Peyer's patch (tissue), 4 donors: ENCODE measurements at regions not wholly inside any gene's neighbourhood (a gene's known extent, or its start where the extent isn't known, plus 50 kb on each side); places are given as distances from the start of the nearest gene placed in this dataset.

ENCODE experiments used
- DNase-seq, 3 donors: peaks; one replicate each; pipeline ENCODE4 v3.0.0-alpha.2; 2017 to 2019
- H3K27ac ChIP-seq, 4 donors: fragments of 200-600 bp; sonication (generic); one replicate each; pipeline ENCODE4 v1.5.1; 2016 to 2019
- H3K27me3 ChIP-seq, 2 donors: fragments of 200-600 bp; sonication (generic); one replicate each; pipeline ENCODE4 v1.5.1; 2019
- H3K36me3 ChIP-seq, 3 donors: fragments of 200-600 bp; sonication (generic); one replicate each; pipeline ENCODE4 v1.5.1; 2016 to 2019
- H3K4me1 ChIP-seq, 4 donors: fragments of 200-600 bp; sonication (generic); one replicate each; pipeline ENCODE4 v1.5.1; 2016 to 2019
- H3K4me3 ChIP-seq, 4 donors: fragments of 200-600 bp; sonication (generic); 1 replicate in 3 of 4; 2 replicates in 1 of 4; pipeline ENCODE4 v1.5.1; 2016 to 2019; ENCODE audit warnings: mild to moderate bottlenecking in 1 of 4
- H3K9me3 ChIP-seq, 4 donors: fragments of 200-600 bp; sonication (generic); one replicate each; pipeline ENCODE4 v1.5.1; 2016 to 2019; ENCODE audit warnings: mild to moderate bottlenecking in 1 of 4
- POLR2A ChIP-seq, 2 donors: fragments of 450-650 bp; IDR thresholded peaks; one replicate each; pipeline ENCODE4 v1.5.1; 2017; ENCODE audit warnings: antibody characterized with exemption in 2 of 2, mild to moderate bottlenecking in 2 of 2, moderate library complexity in 2 of 2
- TF ChIP-seq, protein P1 (sequence below), 6 experiments: fragments of 450-650 bp in 4 of 6; fragments of 200-600 bp in 2 of 6; sonication (generic) in 1 of 6; IDR thresholded peaks; one replicate each; pipeline ENCODE4 v1.5.1; 2017 to 2019; ENCODE audit warnings: antibody characterized with exemption in 6 of 6, mild to moderate bottlenecking in 3 of 6, moderate library complexity in 1 of 6

DNA sequence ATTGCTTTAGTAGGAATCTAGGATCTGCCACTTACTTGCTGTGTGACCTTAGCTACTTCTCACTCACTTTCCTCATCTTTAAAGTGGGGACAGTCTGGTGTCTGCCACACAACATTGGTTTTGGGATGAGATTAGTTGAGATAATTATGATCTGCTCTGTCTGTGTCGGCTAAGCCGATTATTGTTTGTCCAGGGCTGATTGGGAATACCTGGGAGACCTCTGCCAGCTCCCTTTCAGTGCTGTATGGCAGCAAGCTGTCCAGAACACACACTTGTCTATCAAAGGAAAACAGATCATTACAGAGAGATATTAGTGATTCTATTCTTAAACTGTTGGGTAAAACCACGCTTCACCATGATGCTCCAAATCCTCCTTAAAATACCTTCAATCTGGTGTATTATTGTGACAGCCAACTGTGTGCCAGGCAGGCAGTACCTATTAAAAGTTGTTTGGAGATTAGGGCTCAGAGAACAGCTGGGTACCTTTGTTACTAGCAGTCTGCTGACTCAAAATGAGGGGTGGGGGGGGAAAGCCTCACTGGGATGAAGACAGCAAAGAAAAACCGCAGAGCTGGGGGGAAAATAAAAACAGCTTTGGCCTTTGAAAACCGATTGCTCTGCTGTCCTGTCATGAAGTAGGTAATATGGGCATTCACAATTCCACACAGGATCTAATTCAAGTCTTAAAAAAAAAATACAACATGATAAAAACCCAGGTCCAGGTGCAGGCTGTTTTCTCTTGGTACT is 458.4 kb upstream of the C9orf72 start:
- H3K4me3 ChIP-seq = no peak overlapping the region
- TF ChIP-seq POLR2A (IDR thresholded peaks at IDR 0.05) = no peak
- TF ChIP-seq, protein P1, sequence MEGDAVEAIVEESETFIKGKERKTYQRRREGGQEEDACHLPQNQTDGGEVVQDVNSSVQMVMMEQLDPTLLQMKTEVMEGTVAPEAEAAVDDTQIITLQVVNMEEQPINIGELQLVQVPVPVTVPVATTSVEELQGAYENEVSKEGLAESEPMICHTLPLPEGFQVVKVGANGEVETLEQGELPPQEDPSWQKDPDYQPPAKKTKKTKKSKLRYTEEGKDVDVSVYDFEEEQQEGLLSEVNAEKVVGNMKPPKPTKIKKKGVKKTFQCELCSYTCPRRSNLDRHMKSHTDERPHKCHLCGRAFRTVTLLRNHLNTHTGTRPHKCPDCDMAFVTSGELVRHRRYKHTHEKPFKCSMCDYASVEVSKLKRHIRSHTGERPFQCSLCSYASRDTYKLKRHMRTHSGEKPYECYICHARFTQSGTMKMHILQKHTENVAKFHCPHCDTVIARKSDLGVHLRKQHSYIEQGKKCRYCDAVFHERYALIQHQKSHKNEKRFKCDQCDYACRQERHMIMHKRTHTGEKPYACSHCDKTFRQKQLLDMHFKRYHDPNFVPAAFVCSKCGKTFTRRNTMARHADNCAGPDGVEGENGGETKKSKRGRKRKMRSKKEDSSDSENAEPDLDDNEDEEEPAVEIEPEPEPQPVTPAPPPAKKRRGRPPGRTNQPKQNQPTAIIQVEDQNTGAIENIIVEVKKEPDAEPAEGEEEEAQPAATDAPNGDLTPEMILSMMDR (IDR thresholded peaks at IDR 0.05) = no peak
- H3K27ac ChIP-seq = no peak overlapping the region
- no peaks in the 10 kb centered on the region for H3K4me1 ChIP-seq
- no peak for DNase-seq
- H3K27me3 ChIP-seq = no peaks in the 10 kb centered on the region
- H3K9me3 ChIP-seq = no peaks in the 10 kb centered on the region
- no peaks in the 10 kb centered on the region for H3K36me3 ChIP-seq

DNA sequence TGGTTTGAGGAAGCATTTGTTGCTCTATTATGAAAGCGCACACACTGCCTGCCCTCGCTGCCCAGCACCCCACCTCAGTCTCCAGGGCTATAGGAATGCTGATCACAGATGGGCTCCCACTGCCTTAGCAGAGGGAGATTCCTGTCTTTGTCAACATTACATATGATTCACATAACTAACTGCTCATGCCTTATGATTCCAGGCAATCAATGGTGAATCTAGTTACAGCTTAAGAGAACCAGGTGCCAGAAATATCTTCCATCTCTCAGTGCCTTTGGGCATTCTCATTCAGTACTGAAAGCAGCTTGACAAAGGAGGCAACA is 458.9 kb upstream of the C9orf72 start:
- H3K27me3 ChIP-seq = no peaks in the 10 kb centered on the region
- H3K36me3 ChIP-seq = no peaks in the 10 kb centered on the region
- TF ChIP-seq, protein P1 (IDR thresholded peaks at IDR 0.05) = no peak
- TF ChIP-seq POLR2A (IDR thresholded peaks at IDR 0.05) = no peak
- H3K9me3 ChIP-seq = no peaks in the 10 kb centered on the region
- no peak overlapping the region for H3K27ac ChIP-seq
- DNase-seq = no peak
- no peaks in the 10 kb centered on the region for H3K4me1 ChIP-seq
- no peak overlapping the region for H3K4me3 ChIP-seq

DNA sequence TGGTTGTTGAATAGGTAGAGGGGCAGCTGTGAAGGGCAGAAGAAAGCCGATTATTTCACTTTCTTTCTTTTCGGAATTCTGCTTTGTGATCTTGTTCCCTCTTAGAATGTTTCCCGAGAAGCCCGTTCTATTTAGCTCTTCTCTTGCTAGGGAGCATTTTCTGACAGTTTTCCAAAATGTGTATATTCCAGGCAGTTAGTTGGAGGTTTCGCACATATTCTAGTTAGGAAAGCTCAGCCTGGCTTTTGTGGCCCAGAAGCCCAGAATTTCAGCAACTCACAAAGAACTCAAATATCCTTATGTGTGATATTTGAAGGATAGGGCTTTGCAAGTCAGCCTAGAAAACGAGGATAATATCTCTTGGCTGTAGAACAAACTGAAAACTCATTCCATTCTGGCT is 461.0 kb upstream of the C9orf72 start:
- H3K4me3 ChIP-seq = no peak overlapping the region
- no peak overlapping the region for H3K27ac ChIP-seq
- H3K36me3 ChIP-seq = no peaks in the 10 kb centered on the region
- H3K4me1 ChIP-seq = no peaks in the 10 kb centered on the region
- DNase-seq = no peak
- H3K9me3 ChIP-seq = no peaks in the 10 kb centered on the region
- H3K27me3 ChIP-seq = no peaks in the 10 kb centered on the region
- TF ChIP-seq POLR2A (IDR thresholded peaks at IDR 0.05) = no peak

DNA sequence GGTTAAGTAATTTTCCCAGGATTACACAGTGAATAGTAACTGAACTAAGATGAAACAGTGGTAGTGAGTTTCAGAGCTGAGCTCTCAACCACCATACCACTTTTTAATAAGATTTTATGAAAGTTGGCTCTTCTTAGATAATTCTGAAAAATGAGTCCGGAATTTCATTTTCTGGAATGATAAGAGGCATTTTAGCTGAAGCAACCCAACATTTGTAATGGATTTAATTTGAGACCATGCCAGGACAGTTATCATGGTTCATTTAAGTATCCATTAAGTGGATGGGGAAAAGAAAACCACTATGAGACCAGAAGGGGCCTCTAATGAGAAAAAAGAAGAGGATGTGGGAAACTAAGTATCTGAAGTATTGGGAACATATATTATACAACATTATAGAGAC is 464.7 kb upstream of the C9orf72 start:
- Histone ChIP-seq H3K4me1 (no peaks in the 10 kb centered on the region), H3K27me3 (no peaks in the 10 kb centered on the region), H3K36me3 (no peaks in the 10 kb centered on the region), H3K27ac (no peak overlapping the region), H3K9me3 (no peaks in the 10 kb centered on the region), H3K4me3 (no peak overlapping the region)
- DNase-seq = no peak
- TF ChIP-seq, protein P1 (IDR thresholded peaks at IDR 0.05) = no peak
- no peak for TF ChIP-seq POLR2A (IDR thresholded peaks at IDR 0.05)

DNA sequence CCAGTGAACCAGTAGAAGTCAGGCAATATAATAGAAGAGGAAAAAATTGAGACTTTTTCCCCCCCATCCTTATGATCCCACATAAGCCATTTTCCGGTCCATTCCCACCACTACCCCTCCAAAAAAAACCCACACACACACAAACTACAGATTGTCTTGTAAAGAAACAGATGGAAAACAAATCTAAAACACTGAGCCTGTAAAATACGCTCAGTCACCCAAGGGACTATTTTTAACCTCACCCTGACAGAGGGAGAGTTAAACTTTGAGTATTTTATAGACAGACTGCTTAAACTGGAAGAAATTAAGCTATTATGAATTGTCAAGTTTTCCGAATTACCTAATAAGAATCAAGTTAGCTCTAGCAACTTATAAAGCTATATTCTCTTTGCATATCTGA is 471.8 kb upstream of the C9orf72 start:
- Histone ChIP-seq H3K9me3 (no peaks in the 10 kb centered on the region), H3K4me3 (no peak overlapping the region), H3K36me3 (no peaks in the 10 kb centered on the region), H3K27ac (no peak overlapping the region), H3K27me3 (no peaks in the 10 kb centered on the region), H3K4me1 (no peaks in the 10 kb centered on the region)
- no peak for DNase-seq
- no peak for TF ChIP-seq POLR2A (IDR thresholded peaks at IDR 0.05)
- TF ChIP-seq, protein P1 (IDR thresholded peaks at IDR 0.05) = no peak

DNA sequence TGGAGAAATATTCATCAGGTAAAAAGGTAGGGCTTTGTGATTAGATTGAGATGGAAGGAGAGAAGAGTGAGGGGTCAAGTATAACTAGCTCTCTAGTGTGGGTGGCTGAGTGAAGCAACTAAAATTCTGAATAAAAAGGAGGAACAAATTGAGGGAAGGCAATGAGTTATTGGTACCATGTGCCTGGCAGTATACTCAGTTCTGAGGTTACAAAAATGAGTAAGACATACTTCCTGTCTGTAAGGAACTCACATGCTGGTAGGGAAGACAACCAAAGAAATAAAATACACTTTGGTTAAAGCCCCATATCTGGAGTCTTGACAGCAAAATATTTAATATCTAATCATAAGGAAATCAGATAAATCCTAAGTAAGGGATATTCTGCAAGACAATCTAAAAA is 476.8 kb upstream of the C9orf72 start:
- Histone ChIP-seq H3K27ac (no peak overlapping the region), H3K9me3 (no peaks in the 10 kb centered on the region), H3K4me1 (no peaks in the 10 kb centered on the region), H3K36me3 (no peaks in the 10 kb centered on the region), H3K27me3 (no peaks in the 10 kb centered on the region), H3K4me3 (no peak overlapping the region)
- no peak for DNase-seq
- TF ChIP-seq, protein P1 (IDR thresholded peaks at IDR 0.05) = no peak
- no peak for TF ChIP-seq POLR2A (IDR thresholded peaks at IDR 0.05)
